ENCODE measurements at regions not wholly inside any gene's neighbourhood (a gene's known extent, or its start where the extent isn't known, plus 50 kb on each side); places are given as distances from the start of the nearest gene placed in this dataset.

GRCh38 chr3:107082527-107082926, 294.7 kb upstream of the CCDC54 start:
- TF ChIP-seq, protein P1, sequence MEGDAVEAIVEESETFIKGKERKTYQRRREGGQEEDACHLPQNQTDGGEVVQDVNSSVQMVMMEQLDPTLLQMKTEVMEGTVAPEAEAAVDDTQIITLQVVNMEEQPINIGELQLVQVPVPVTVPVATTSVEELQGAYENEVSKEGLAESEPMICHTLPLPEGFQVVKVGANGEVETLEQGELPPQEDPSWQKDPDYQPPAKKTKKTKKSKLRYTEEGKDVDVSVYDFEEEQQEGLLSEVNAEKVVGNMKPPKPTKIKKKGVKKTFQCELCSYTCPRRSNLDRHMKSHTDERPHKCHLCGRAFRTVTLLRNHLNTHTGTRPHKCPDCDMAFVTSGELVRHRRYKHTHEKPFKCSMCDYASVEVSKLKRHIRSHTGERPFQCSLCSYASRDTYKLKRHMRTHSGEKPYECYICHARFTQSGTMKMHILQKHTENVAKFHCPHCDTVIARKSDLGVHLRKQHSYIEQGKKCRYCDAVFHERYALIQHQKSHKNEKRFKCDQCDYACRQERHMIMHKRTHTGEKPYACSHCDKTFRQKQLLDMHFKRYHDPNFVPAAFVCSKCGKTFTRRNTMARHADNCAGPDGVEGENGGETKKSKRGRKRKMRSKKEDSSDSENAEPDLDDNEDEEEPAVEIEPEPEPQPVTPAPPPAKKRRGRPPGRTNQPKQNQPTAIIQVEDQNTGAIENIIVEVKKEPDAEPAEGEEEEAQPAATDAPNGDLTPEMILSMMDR (IDR thresholded peaks at IDR 0.05 in 4 of 5, conservative IDR thresholded peaks at IDR 0.05 in 1 of 5): no peak
- TF ChIP-seq POLR2A (IDR thresholded peaks at IDR 0.05): no peak
